HG02884 (cell line): ENCODE measurements at regions not wholly inside any gene's neighbourhood (a gene's known extent, or its start where the extent isn't known, plus 50 kb on each side); places are given as distances from the start of the nearest gene placed in this dataset.

Experiments used
- ATAC-seq: cut with Tn5 transposase; IDR thresholded peaks from one replicate; pipeline ENCODE4 v1.9.1; 2021; ENCODE audit warnings: mild to moderate bottlenecking, moderate library complexity; ENCODE audit not compliant: unreplicated experiment

- ATAC-seq, result no peak
These were observed 221.2 kb upstream of the KITLG start for GRCh38 chr12:88801227-88802095.

DNA sequence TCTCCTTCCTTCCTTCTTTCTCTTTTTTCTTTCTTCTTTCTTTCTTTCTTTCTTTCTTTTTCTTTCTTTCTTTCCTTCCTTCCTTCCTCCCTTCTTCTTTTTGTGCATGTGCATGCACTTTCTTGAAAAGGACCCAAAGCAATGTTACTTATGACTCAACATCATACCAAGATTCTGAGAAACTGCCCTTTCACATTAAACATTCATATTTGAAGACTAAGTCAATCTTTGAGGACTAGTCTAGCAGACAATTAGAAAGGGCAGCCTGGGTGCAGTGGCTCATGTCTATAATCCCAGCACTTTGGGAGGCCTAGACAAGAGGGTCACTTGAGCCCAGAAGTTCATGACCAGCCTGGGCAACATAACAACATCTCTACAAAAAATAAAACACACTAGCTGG, 212.8 kb upstream of the KITLG start:
- no peak for ATAC-seq

- no peak for ATAC-seq
These were observed 210.0 kb upstream of the KITLG start for GRCh38 chr12:88790231-88790630.

- ATAC-seq, result no peak
These were observed 203.9 kb upstream of the KITLG start for GRCh38 chr12:88784166-88784565.

DNA sequence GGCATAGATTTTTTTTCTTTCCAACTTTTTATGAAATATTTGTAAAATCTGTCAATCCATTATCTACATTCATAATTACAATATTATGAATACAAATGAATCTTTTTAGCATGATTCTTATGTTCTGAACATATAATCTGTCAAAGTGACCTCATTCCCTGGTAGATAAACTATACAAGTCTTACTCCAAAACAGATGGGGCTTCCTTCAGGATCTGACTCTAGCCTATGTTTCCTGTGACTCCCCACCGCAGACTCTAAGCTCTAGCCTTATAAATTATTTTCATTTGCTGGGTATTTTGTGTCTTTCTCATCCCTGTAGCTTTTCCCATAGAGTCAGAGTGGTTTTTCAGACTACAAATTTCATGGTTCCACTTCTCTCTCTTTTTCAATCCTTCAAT, 202.1 kb upstream of the KITLG start:
- no peak for ATAC-seq

GRCh38 chr12:88781909-88782308, 201.6 kb upstream of the KITLG start:
- no peak for ATAC-seq

GRCh38 chr12:88778064-88778463, 197.8 kb upstream of the KITLG start:
- ATAC-seq, result no peak

GRCh38 chr12:88775742-88776151, 195.5 kb upstream of the KITLG start:
- no peak for ATAC-seq

GRCh38 chr12:88767699-88768098, 187.4 kb upstream of the KITLG start:
- ATAC-seq, result no peak

DNA sequence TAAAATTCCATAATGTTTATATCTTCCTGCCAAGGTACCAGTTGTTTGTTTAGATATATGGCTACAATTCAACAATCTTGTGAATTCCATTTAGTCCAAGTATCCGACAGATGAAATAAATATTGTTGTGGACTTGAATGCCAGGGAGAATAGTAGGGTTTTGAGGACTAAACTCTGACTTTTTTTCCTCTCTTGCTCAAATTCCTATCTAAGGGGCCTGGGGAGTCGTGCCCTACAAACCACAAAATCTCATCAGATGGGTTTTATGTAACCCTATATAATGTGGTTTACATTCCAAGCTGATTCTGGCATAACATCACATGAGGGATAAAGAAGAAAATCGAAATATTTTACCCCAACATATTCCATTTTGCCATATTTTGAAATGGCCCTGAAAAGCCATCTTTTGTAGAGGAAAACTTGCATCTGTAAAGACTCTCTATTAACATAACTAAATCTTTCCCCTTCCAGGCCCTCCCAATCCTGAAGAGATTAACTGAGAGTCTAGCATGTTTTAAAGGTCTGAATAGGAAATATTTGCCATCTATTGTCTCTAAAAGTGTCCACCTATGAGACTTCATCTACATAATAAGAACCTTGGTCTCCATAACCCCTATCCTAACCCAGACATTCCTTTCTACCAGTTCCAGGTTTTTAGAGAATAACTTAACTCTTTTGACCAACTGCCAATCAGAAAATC, 184.7 kb upstream of the KITLG start:
- ATAC-seq, result no peak

GRCh38 chr12:88763536-88764100, 183.3 kb upstream of the KITLG start:
- no peak for ATAC-seq

DNA sequence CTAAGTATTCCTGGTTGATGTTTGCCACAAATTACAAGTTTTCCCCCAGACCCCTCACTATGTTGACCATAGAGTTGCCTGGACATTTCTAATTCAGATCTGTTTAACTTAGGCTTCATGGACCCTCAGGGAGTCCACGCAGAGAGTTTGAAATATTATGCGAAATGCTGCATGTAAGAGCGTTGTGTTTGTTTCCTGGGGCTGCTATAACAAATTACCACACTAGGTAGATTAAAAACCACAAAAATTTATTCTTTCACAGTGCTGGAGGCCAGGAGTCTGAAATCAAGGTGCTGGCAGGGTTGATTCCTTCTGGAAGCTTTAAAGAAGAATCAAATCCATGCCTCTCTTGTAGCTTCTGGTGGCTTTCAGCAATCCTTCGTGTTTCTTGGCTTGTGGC, 177.9 kb upstream of the KITLG start:
- ATAC-seq, result no peak

DNA sequence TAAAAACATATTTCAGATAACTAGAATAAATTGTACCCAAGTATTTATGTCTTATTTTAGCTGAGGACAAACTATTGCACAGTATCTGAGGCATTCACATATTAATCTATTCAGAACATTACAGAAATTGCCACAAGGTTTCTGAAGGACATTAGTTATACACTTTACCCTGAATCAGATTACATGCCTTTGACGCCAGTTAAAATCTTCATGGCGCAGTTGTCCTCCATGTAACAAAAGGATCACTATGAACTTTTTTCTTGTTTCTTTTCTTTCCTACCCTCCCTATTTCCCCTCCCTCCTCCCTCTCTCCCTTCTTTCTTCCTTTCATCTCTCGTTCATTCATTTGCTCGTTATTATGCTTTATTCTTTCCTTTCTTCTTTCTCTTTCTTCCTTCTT, 176.6 kb upstream of the KITLG start:
- no peak for ATAC-seq

- ATAC-seq, result no peak
These were observed 175.9 kb upstream of the KITLG start for GRCh38 chr12:88756153-88756552.

GRCh38 chr12:88753707-88754106, 173.4 kb upstream of the KITLG start:
- ATAC-seq, result no peak

DNA sequence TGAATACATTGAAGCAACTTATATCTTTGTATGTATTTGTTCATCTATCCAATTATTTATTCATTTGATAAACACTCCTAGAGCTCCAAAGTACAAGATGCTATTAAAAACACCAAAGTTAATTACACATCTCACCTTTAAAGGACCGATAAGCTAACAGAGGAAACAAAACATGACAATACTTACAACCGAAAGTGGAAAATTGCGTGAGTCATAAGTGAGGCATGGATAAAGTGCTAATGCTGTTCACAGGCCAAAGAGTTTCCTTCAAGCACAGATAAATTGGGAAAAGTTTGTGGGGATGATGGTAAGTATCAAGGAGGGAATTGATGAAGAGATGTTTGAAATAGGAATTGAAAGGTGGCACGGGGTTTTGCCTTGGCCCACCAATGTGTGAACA, 172.8 kb upstream of the KITLG start:
- ATAC-seq, result no peak

GRCh38 chr12:88752183-88752582, 171.9 kb upstream of the KITLG start:
- ATAC-seq, result no peak

DNA sequence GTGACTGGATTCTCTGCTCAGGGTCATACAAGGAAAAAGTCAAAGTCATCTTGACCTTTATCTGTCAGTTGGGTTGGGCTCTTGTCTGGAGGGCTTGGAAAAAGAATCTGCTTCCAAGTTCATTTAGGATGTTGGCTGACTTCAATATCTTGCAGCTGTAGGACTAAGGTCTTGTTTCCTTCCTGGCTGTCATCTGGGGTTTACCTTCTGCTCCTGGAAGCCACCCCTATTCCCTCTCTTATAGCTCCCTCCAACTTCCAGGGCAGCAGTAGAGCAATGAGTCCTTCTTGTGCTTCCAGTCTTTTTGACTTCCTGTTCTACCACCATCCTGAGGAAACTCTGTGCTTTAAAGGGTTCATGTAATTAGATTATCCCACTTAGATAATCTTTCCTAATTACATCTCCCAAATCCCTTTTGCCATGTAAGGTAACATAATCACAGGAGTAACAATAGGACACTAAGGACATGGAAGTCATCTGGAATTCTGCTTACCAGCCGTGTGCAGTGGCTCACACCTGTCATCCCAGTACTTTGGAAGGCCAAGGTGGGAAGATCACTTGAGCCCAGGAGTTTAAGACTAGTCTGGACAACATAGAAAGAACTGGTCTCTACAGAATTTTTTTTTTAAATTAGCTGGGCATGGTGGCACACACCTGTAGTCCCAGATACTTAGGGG, 170.7 kb upstream of the KITLG start:
- ATAC-seq, result no peak

DNA sequence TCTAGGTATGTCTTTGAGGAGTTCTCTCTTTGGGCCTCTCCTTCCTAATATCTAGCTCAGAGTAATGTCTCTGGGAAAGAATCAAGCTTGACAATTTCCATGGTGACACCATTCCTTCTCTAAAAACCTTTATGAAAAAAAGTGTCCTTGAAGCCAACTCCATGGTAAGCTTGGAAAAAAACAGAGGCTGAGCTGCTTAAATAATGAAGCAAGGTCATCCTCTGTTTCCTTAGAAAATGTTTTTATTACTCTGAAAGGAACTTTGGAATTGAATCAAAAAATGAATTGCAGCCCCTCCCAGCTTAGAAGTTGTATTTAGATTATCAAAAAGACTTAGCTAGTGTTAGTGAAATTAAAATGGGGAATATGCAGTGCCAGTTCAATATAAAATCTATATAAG, 166.1 kb upstream of the KITLG start:
- ATAC-seq, result no peak

DNA sequence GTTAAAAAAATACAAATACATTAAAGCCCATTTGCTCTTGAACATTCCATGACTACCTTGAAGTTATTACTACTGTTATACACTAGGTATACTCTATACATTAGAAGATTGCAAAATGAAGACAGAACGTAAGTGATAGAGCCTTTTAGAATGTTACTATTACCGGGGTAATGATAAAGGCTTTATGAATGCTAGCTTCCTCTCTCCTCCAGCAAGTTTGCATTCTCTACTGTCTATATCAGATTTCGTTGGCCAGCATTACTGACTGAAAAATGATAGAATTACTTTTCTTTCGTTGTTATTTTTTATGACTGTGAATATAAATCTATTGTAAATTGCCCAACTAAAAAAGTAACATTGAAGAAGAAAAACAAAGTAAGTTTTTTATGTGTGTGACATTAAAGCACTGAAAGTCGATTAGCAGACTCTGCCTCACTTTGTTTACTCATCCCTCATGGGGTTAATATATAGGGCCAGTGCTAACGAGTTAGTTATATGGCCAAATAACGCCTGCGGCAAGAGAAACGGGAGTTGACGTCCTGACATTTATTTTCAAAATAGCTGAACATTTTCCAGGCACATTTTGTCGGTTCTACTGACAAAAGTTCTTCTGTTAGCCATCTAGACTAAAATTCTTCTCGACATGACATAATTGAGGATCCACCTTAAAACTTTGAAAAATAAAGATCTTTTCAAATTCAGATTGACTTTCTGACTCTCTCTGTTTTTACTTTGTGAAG, 163.8 kb upstream of the KITLG start:
- ATAC-seq, result no peak
